Hepatocyte (in vitro differentiated cells): ENCODE measurements at regions not wholly inside any gene's neighbourhood (a gene's known extent, or its start where the extent isn't known, plus 50 kb on each side); places are given as distances from the start of the nearest gene placed in this dataset. TPM values are rescaled to one million over a fixed set of nuclear protein-coding genes. Genes with fewer than 3 reads are reported as not detected.

Source experiments
- DNase-seq: peaks from one replicate; pipeline ENCODE4 v3.0.0-alpha.2; 2016; ENCODE audit warnings: low spot score
- H2AFZ ChIP-seq: fragments of 200-600 bp; sonication (generic); 2 replicates; pipeline ENCODE4 v1.6.0; 2016; ENCODE audit warnings: antibody characterized with exemption, mild to moderate bottlenecking
- H3K27ac ChIP-seq: fragments of 200-600 bp; sonication (generic); 2 replicates; pipeline ENCODE4 v1.5.1; 2016; ENCODE audit warnings: mild to moderate bottlenecking
- H3K27me3 ChIP-seq: fragments of 200-600 bp; sonication (generic); 2 replicates; pipeline ENCODE4 v1.6.1; 2016
- H3K36me3 ChIP-seq: fragments of 200-600 bp; sonication (generic); replicated peaks from 2 replicates; pipeline ENCODE4 v1.5.1; 2016; ENCODE audit warnings: low read depth; ENCODE audit not compliant: insufficient read depth
- H3K4me1 ChIP-seq: fragments of 200-600 bp; sonication (generic); 2 replicates; pipeline ENCODE4 v1.5.1; 2016; ENCODE audit warnings: mild to moderate bottlenecking, moderate library complexity; ENCODE audit not compliant: insufficient read depth
- H3K4me2 ChIP-seq: fragments of 200-600 bp; sonication (generic); 2 replicates; pipeline ENCODE4 v1.6.0; 2016
- H3K4me3 ChIP-seq: fragments of 200-600 bp; sonication (generic); 2 replicates; pipeline ENCODE4 v1.5.1; 2016; ENCODE audit warnings: mild to moderate bottlenecking
- H3K79me2 ChIP-seq: fragments of 200-600 bp; sonication (generic); 2 replicates; pipeline ENCODE4 v1.6.0; 2017; ENCODE audit warnings: mild to moderate bottlenecking
- H3K9me2 ChIP-seq: fragments of 200-600 bp; sonication (generic); replicated peaks from 2 replicates; pipeline ENCODE4 v1.6.0; 2017; ENCODE audit warnings: mild to moderate bottlenecking; ENCODE audit not compliant: insufficient read depth
- H3K9me3 ChIP-seq: fragments of 200-600 bp; sonication (generic); 2 replicates; pipeline ENCODE4 v1.5.1; 2016; ENCODE audit warnings: low read depth, mild to moderate bottlenecking
- H4K20me1 ChIP-seq: fragments of 200-600 bp; sonication (generic); 2 replicates; pipeline ENCODE4 v1.6.0; 2016; ENCODE audit warnings: mild to moderate bottlenecking; ENCODE audit not compliant: insufficient read depth, poor library complexity, severe bottlenecking
- EZH2 ChIP-seq: fragments of 200-600 bp; sonication (generic); IDR thresholded peaks from 2 replicates; pipeline ENCODE4 v1.6.1; 2016; ENCODE audit warnings: antibody characterized with exemption, mild to moderate bottlenecking, borderline replicate concordance
- EZH2phosphoT487 ChIP-seq: fragments of 200-600 bp; sonication (generic); IDR thresholded peaks from one replicate; pipeline ENCODE4 v1.6.1; 2018; ENCODE audit warnings: antibody characterized with exemption, mild to moderate bottlenecking, low read depth, moderate library complexity; ENCODE audit not compliant: unreplicated experiment, severe bottlenecking
- whole genome bisulfite sequencing: methylation state at CpG from one replicate; pipeline ENCODE4 v1.1.6; 2016; ENCODE audit warnings: low lambda C conversion rate; ENCODE audit errors: missing lambda C conversion rate; 5-methylcytosine and 5-hydroxymethylcytosine counted together
- microRNA-seq: library from miRNA; unstranded; fragments of <30 nt; microRNA quantifications from one replicate; pipeline ENCODE4, GENCODE V29; 2017
- small RNA-seq: library from RNA; depleted of rRNA; stranded (forward); fragments of <200 nt; gene quantifications from one replicate; pipeline ENCODE3, GENCODE V24; 2014
- TF ChIP-seq, protein P1 (sequence below): fragments of 200-600 bp; sonication (generic); IDR thresholded peaks from 2 replicates; pipeline ENCODE4 v1.5.1; 2016; ENCODE audit warnings: antibody characterized with exemption, mild to moderate bottlenecking; ENCODE audit not compliant: poor library complexity

DNA sequence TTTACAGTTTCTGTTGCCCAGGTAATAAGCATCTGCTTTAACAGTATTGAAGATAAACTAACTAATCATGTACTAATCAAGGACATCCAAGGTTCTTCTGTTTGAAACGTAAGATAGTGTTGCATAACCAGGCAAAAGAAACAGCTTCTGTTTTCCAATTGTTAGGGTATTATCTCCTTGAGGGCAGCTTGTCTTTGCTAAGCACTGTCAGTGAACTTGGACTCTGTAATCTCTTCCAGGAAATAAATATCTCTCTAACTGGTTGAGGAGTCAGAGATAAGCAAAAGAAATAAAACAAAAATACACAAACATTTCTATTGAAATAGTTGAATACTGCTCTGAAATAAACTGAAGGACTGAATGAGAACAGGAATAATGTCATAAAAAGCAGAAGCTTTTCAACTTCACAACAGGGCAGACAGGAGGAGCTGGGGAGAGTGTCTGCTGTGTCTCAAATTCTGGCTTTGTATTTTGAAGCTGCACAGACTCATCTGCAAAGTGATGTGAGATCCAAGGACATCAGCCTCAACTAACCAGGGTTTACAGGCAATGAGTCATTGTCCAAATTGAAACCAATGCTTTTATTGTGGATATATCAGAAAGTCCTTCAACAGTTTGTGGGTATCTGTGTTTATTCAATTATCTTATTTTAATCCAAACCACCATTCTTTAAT lies 1253.0 kb upstream of the PCDH7 start:
- peak; percentile 12 for DNase-seq

More for the DNA sequence above, 1253.0 kb upstream of the PCDH7 start:
- Histone ChIP-seq H3K79me2 (no peaks in the 10 kb centered on the region), H4K20me1 (no peaks in the 10 kb centered on the region), H3K4me1 (peaks cover 5% of the 10 kb centered on the region), H3K4me2 (no peak overlapping the region), H3K4me3 (no peak overlapping the region), H3K27me3 (no peaks in the 10 kb centered on the region), H2AFZ (no peak overlapping the region), H3K36me3 (no peaks in the 10 kb centered on the region), H3K9me3 (no peaks in the 10 kb centered on the region), H3K27ac (no peak overlapping the region), H3K9me2 (no peaks in the 10 kb centered on the region)
- no peak for TF ChIP-seq EZH2
- TF ChIP-seq, protein P1, sequence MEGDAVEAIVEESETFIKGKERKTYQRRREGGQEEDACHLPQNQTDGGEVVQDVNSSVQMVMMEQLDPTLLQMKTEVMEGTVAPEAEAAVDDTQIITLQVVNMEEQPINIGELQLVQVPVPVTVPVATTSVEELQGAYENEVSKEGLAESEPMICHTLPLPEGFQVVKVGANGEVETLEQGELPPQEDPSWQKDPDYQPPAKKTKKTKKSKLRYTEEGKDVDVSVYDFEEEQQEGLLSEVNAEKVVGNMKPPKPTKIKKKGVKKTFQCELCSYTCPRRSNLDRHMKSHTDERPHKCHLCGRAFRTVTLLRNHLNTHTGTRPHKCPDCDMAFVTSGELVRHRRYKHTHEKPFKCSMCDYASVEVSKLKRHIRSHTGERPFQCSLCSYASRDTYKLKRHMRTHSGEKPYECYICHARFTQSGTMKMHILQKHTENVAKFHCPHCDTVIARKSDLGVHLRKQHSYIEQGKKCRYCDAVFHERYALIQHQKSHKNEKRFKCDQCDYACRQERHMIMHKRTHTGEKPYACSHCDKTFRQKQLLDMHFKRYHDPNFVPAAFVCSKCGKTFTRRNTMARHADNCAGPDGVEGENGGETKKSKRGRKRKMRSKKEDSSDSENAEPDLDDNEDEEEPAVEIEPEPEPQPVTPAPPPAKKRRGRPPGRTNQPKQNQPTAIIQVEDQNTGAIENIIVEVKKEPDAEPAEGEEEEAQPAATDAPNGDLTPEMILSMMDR: no peak
- no peak for TF ChIP-seq EZH2phosphoT487
- WGBS: 10% methylated on average over 1 of the region's 1 CpG

Small RNAs in the stretch of these regions (microRNA-seq; reads per million reads assigned to microRNA genes)
- not detected for gene MIR4275

Small RNAs in the stretch of these regions (small RNA-seq; reads per million reads assigned to genes)
- not detected for gene RF00019
- not detected for gene RN7SL101P
